ENCODE measurements at regions not wholly inside any gene's neighbourhood (a gene's known extent, or its start where the extent isn't known, plus 50 kb on each side); places are given as distances from the start of the nearest gene placed in this dataset.

GRCh38 chr11:116073854-116074837 is 569.9 kb upstream of the CADM1 start:
- Mint-ChIP-seq H3K9me3 (peaks cover 4% of the 10 kb centered on the region), H3K27ac (no peak overlapping the region), H3K27me3 (ENCODE audit: low read depth) (peaks cover 19% of the 10 kb centered on the region), H3K36me3 (no peaks in the 10 kb centered on the region), H3K4me3 (no peak overlapping the region), H3K4me1 (peaks cover 10% of the 10 kb centered on the region)
- TF ChIP-seq CTCF (IDR thresholded peaks at IDR 0.05; ENCODE audit: unreplicated experiment) = no peak
- no peak for DNase-seq (ENCODE audit: low spot score in 2 of 2, unreplicated experiment in 2 of 2)

- Mint-ChIP-seq H3K27ac (no peak overlapping the region), H3K27me3 (ENCODE audit: low read depth) (peaks cover 19% of the 10 kb centered on the region)
Measured at GRCh38 chr11:116072601-116073410, 568.6 kb upstream of the CADM1 start.

GRCh38 chr11:116072133-116072532 is 567.9 kb upstream of the CADM1 start:
- peaks cover 19% of the 10 kb centered on the region for H3K27me3 Mint-ChIP-seq (ENCODE audit: low read depth)
- no peak for DNase-seq (ENCODE audit: low spot score in 2 of 2, unreplicated experiment in 2 of 2)
- no peak overlapping the region for H3K4me3 Mint-ChIP-seq

More at GRCh38 chr11:116072601-116073410, 568.6 kb upstream of the CADM1 start:
- Mint-ChIP-seq H3K4me1 (peaks cover 10% of the 10 kb centered on the region), H3K36me3 (no peaks in the 10 kb centered on the region), H3K9me3 (peaks cover 4% of the 10 kb centered on the region), H3K4me3 (no peak overlapping the region)
- TF ChIP-seq CTCF (IDR thresholded peaks at IDR 0.05; ENCODE audit: unreplicated experiment) = no peak
- DNase-seq (ENCODE audit: low spot score in 2 of 2, unreplicated experiment in 2 of 2) = no peak

GRCh38 chr11:116071241-116071640 is 567.0 kb upstream of the CADM1 start:
- H3K4me1 Mint-ChIP-seq = peaks cover 14% of the 10 kb centered on the region
- DNase-seq (ENCODE audit: low spot score in 2 of 2, unreplicated experiment in 2 of 2) = no peak
- H3K36me3 Mint-ChIP-seq = no peaks in the 10 kb centered on the region
- peaks cover 17% of the 10 kb centered on the region for H3K27me3 Mint-ChIP-seq (ENCODE audit: low read depth)
- no peak overlapping the region for H3K27ac Mint-ChIP-seq
- H3K9me3 Mint-ChIP-seq = no peaks in the 10 kb centered on the region
- TF ChIP-seq CTCF (IDR thresholded peaks at IDR 0.05; ENCODE audit: unreplicated experiment) = no peak
- H3K4me3 Mint-ChIP-seq = no peak overlapping the region

More at GRCh38 chr11:116072133-116072532, 567.9 kb upstream of the CADM1 start:
- peaks cover 4% of the 10 kb centered on the region for H3K9me3 Mint-ChIP-seq
- no peak for TF ChIP-seq CTCF (IDR thresholded peaks at IDR 0.05; ENCODE audit: unreplicated experiment)
- no peak overlapping the region for H3K27ac Mint-ChIP-seq
- H3K4me1 Mint-ChIP-seq = peaks cover 10% of the 10 kb centered on the region
- H3K36me3 Mint-ChIP-seq = no peaks in the 10 kb centered on the region

- H3K9me3 Mint-ChIP-seq = no peaks in the 10 kb centered on the region
- H3K4me1 Mint-ChIP-seq = peaks cover 15% of the 10 kb centered on the region
- H3K36me3 Mint-ChIP-seq = no peaks in the 10 kb centered on the region
- peaks cover 16% of the 10 kb centered on the region for H3K27me3 Mint-ChIP-seq (ENCODE audit: low read depth)
- DNase-seq (ENCODE audit: low spot score in 2 of 2, unreplicated experiment in 2 of 2) = no peak
- H3K27ac Mint-ChIP-seq = peak overlapping the region; percentile 31
- no peak for TF ChIP-seq CTCF (IDR thresholded peaks at IDR 0.05; ENCODE audit: unreplicated experiment)
- H3K4me3 Mint-ChIP-seq = no peak overlapping the region
Measured at GRCh38 chr11:116070520-116070919, 566.3 kb upstream of the CADM1 start.

Measured in mesothelial cell of epicardium (in vitro differentiated cells).